ENCODE measurements at regions not wholly inside any gene's neighbourhood (a gene's known extent, or its start where the extent isn't known, plus 50 kb on each side); places are given as distances from the start of the nearest gene placed in this dataset.
A peak's percentile ranks its signal among the peaks of the same experiment; 100 is the strongest.
"Not testable (repeated sequence)": the region's sequence is repeated elsewhere in the genome, so short reads cannot be mapped to it uniquely, and the experiment has no call there.

DNA sequence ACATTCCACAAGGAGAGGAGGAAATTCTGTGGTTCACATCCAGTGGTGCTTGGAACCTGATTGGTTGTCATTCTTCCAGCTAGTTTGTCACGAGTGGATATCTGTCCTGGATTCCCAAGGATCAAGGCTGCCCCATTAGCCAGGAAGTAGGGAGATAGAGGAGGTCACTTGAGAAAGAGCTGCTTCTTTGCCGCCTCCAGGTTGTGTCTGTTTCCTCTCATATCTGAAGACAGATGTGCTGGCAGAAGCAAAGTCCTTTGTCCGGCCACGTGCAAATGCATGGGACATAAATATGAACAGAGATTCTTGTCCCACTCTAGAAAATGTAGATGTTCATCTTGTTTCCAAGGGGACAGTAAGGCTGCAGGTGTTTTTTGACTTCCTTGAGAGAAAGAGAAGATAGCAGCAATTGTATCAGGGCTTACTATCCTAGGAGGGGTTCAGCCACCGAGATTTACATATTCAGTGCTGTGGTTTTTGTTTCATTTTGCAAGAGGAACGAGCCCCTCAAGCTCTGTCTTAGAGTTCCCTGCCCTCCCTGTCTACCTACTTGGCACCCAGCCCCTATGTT lies 174.4 kb downstream of the RPIA start:
- DNase-seq = no peak

DNA sequence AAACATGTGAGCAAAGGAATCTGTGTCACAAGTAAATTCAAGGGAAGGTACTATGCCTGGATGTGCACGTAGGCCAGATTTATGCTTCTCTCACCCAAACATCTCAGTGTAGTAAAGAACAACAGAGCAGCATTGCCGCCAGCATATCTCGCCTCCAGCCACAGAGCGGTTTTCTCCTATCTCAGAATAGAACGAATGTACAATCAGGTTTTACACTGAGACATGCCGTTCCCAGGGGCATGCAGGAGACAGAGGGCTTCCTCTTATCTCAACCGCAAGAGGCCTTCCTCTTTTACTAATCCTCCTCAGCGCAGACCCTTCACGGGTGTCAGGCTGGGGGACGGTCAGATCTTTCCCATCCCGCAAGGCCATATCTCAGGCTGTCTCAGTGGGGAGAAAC lies 175.3 kb downstream of the RPIA start:
- no peak for DNase-seq

DNA sequence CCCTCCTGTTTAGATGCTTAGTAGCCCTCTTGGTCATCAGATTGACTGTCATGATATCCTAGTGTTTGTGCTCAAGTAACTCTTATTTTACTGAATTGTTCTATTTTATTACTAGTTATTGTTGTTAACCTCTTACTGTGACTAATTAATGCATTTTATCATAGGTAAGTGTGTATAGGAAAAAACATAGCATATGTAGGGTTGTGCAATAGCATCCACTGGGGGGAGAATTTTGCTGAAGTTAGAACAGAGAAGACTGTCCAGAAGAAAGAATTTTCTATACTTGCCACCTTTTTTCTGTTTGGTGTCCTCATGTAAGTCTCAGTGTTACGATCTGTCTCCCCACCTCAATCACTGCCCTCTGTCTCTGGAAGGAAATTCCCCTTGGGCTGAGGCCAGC lies 177.4 kb downstream of the RPIA start:
- no peak for DNase-seq

DNA sequence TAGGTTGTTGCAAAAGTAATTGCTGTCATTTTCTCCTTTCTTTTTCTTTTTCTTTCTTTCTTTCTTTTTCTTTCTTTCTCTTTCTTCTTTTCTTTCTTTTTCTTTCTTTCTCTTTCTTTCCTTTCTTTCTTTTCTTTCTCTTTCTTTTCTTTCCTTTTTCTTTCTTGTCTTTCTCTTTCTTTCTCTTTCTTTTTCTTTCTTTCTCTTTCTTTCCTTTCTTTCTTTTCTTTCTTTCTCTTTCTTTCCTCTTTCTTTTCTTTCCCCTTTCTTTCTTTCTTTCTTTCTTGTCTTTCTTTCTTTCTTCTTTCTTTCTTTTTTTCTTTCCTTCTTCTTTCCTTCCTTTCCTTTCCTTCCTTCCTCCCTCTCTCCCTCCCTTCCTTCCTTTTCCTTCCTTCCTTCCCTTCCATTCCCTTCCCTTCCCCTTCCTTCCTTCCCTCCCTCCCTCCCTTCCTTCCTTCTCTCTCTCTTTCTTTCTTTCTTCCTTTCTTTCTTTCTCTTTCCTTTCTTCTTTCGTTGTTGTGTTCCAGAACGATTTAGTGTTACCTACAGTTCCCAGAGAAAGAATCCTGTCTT lies 178.9 kb downstream of the RPIA start:
- DNase-seq = no peak

DNA sequence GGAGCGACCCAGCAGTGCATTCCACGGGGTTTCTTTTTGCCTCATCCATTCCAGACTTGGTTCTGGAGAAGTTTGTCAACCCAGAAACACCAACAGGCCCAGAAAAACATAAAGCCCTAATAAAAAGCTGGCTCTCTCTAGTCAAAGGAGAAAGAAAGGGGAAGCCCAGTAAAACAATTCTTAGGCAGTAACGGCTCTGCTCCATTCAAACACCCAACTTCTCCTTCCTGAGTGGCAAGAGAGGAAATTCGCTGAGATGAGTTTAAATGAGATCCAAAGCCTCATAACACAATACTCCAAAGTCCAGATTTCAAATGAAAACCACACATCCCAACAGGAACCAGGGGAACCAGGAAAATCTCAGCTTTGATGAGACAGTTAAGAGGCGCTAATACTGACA lies 179.9 kb downstream of the RPIA start:
- no peak for DNase-seq

DNA sequence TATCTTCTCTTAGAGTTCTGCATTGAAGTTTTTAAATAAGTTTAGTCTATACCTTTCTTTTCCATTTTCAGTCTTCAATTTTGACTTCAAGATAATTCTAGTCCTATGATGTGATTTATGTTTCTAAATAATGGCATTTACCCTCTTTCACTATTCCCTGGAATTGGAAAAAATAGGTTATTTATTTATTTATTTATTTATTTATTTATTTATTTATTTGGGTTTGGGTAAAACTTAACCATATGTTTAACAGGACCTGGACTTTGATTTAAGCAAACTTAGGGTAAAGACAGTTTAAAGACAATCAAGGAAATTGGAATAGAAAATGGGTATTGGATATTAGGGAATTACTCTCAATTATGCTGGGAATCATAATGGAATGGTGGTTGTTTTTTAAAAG lies 182.1 kb downstream of the RPIA start:
- no peak for DNase-seq

DNA sequence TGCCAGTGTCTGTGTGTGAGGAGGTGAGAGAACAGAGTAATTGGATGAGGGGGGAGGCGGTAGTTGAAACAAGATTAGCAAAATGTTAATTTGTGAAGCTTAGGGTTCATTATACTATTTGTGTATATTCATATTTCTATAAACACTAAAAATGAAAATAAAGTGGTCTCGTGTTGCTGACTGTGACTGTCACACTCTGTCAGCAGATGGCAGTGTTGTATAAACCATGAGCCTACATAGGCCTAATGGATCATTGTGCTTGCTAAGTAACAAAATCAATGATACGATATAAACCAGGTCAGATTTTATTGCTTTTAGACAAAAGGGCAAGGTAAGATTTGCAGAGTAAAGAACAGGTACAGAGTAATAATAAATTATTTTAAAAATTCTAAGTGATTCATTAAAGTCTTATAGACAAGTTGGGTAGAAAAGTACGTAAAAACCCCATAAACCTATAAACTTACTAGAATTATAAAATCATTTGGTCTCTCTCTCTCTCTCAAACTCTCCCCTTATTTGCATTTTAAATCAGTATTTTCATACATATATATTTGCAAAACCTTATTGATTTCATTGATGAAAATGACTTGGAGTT lies 182.7 kb downstream of the RPIA start:
- peak; percentile 86 for DNase-seq

DNA sequence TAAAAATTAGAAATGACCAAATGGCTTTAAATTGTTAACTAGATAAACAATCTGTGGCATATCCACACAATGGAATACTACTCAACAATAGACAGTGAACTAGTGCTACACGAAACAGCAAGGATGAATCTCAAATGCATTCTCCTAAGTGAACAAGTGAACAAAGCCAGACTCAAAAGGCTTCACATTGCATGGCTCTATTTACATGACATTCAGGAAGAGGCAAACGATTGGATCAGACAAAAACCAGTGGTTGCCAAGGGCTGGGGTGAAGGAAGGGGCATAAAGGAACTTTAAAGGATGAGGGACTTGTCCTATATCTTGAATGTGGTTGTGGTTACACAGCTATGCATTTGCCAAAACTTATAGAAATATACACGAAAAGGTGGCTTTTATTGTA lies 184.3 kb downstream of the RPIA start:
- no peak for DNase-seq

DNA sequence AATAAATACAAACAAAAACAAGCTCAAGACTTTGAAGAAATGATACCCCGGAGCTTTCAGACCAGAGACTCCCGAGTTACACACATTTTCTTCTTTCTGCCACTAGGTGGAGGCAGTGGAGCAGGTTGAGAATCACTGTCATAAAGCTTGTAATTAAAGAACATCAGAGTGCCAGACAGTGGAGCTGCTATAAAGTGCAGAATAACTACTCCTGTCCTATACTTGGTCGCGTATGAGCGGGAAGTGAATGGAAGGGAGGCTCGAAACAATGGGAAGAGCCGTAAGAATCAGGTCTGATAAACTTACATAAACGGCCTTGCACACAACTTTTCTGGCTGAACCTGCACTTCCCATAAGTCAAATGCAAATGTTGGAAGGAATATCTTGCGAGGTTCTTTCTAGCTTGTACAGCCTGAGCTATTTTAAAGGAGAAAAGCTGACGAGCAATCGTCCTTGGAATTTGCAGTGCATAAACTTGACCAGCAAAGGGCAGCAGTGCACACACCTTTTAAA lies 189.0 kb downstream of the RPIA start:
- peak; percentile 84 for DNase-seq

- no peak for DNase-seq
Measured at GRCh38 chr2:88885275-88885674, 193.8 kb downstream of the RPIA start.

GRCh38 chr2:88885679-88886416 lies 194.4 kb downstream of the RPIA start:
- DNase-seq = no peak

GRCh38 chr2:88887466-88887865 lies 196.0 kb downstream of the RPIA start:
- not testable (repeated sequence) for DNase-seq

GRCh38 chr2:88892207-88892606 lies 200.7 kb downstream of the RPIA start:
- no peak for DNase-seq

DNA sequence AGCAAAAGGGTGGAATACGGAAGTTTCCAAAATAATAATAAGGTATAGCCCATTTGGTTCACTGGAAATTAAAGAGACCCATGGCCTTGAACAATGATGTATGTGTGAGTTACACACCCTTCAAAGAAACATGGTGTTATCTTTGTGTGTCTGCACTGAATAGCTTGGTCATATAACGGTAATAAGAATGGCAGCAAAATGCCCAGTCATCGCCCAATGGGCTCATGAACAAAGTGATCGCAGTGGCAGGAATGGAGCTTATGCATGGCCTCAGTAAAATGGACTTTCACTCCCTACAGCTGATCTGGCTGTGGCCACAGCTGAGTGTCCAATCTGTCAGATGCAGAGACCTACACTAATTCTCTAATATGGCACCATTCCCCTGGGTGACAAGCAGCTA lies 201.3 kb downstream of the RPIA start:
- peak; percentile 4 for DNase-seq

- DNase-seq = no peak
Measured at GRCh38 chr2:88896971-88897370, 205.5 kb downstream of the RPIA start.

DNA sequence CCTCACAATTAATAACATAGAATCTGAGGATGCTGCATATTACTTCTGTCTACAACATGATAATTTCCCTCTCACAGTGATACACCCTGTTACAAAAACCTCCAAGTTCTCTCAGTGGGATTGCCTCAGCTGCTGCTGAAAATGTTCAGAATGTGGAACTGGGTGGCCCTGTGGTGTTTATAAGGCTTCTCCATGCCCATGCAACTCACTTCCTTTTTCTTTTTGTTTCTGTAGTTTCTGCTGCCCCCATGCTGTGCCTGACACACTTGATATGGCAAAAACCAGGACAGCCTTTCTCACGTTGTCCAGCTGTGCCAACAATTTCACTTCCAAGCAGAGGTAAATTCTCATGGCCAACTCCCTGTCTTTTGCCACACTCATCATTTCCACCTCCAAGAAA lies 206.2 kb downstream of the RPIA start:
- no peak for DNase-seq

DNA sequence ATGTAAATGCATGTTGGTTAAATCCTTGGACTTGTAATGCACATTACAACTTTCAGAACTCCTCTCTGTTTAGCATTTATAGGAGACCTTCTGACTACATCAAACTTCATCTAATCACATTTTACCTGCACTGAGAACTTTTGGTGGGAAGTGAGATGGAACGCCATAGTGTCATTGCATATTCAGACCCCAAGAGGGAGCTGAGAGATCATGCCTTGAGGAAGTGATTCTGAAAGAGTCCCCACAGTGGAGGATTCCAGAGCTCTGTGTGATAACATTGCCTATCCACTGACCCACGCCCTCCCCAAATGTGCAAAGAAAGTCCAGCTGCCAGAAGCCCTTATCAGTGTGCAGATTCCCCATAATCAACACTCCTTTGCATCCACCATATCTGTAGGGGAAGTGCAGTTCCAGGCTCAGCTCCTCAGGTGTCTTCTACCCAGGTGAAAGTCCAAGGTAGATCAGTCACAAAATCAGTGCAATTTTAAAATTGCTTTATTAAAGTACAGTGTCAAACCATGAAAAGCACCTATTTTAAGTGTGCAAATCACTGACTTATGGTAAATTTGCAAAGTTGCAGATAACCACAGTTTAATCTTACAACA lies 212.4 kb downstream of the RPIA start:
- peak; percentile 69 for DNase-seq

- no peak for DNase-seq
Measured at GRCh38 chr2:88913280-88913679, 221.8 kb downstream of the RPIA start.

- DNase-seq = no peak
Measured at GRCh38 chr2:88919087-88919738, 227.7 kb downstream of the RPIA start.

- not testable (repeated sequence) for DNase-seq
Measured at GRCh38 chr2:88920399-88920798, 228.9 kb downstream of the RPIA start.

GRCh38 chr2:88924533-88924932 lies 233.1 kb downstream of the RPIA start:
- no peak for DNase-seq

- no peak for DNase-seq
Measured at GRCh38 chr2:88925770-88926462, 234.4 kb downstream of the RPIA start.
